ENCODE measurements at regions not wholly inside any gene's neighbourhood (a gene's known extent, or its start where the extent isn't known, plus 50 kb on each side); places are given as distances from the start of the nearest gene placed in this dataset.

DNA sequence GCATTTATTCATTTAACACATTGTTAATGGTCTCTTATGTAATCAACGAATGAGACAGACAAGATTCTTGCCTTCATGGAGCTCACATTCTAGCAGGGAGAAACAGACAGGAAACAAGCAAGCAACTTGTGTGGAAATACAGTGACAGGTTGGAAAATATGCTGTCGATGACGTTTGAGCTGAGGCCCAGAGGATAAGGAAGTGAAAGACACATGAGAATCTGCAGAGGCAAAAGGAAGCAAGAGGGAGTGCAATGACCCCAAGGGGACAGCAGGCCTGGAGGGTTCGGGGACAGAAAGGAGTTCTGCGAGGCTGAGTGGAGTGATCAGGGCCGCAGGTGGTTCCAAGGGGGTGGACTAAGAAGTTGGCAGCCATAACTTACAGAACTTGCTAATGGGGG, 60.6 kb upstream of the AKT3 start:
- peak; percentile 87 for DNase-seq

DNA sequence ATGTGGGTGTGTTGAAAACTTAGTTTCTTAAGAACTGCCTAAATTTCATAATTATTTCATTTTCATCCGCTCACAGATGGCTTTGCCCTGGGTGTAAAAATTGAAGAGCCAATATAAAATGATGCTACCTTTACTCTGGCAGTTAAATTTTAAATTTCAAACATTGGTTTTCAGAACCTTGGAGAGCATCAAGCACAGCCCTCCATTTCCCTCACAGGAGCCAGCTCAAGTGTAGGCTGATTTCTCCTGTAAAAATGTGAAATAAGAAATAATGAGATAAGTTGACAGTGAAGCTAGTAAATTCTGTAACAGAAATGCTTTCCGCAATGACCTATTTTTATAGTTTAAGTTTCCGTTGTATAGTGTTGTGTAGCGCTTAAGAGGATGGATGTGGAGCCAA, 53.9 kb upstream of the AKT3 start:
- DNase-seq, result no peak

GRCh38 chr1:243903041-243903440, 53.0 kb upstream of the AKT3 start:
- no peak for DNase-seq

- no peak for DNase-seq
Measured at GRCh38 chr1:243902100-243902499, 52.1 kb upstream of the AKT3 start.

Data from MV-4-11 (cell line).